ENCODE measurements at regions not wholly inside any gene's neighbourhood (a gene's known extent, or its start where the extent isn't known, plus 50 kb on each side); places are given as distances from the start of the nearest gene placed in this dataset.

DNA sequence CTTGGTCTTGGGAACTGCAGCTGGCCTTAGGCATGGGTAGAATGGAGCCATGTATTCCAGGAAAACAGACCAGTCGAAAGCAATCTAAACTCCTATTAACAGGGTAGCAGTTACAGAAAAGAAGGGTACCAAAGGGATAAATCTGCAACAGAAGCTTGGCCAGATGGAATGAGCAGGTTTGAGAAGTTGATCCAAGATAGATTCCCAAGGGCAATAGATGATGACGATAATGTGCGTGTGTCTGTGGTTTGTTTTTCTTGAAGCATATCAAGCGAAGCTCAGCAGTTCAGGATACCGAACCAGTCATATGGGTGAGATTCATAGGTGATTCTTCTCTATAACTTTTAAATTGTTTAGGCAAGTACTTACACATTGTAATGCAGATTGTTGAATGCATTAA is 203.8 kb upstream of the SEMA6D start:
- Histone ChIP-seq H3K27me3 (ENCODE audit: control insufficient read depth, insufficient read depth, low read length) (no peaks in the 10 kb centered on the region), H3K27ac (ENCODE audit: low read length) (no peak overlapping the region), H3K4me3 (ENCODE audit: low read length) (no peak overlapping the region), H3K36me3 (ENCODE audit: control insufficient read depth, insufficient read depth, low read length) (no peaks in the 10 kb centered on the region), H3K9me3 (replicated peaks; ENCODE audit: control insufficient read depth, low read depth, low read length) (no peaks in the 10 kb centered on the region), H3K4me1 (ENCODE audit: control insufficient read depth, insufficient read depth, low read length) (no peaks in the 10 kb centered on the region)
- peak; percentile 26 for DNase-seq
- no CpG with 5 or more reads among the region's 5 CpGs for WGBS (ENCODE audit: insufficient coverage)

DNA sequence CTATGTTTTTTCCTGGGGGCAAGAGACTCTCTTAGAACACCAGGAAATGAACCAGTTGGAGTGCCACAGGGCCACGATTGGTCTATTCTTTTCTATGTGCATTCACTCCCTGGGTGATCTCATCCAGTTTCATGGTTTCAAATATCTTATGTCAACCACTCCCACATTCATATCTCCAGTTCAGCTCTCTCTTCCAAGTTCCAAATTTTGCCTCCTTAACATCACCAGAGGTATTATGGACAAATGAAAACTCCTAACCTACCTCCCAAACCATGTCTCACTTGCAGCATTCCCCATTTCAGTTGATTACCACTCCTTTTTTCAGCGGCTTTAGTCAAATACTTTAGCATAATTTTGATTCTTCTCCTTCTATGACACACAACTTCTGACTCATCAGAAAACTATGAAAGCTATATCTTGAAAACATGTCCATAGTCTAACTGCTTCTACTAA is 203.1 kb upstream of the SEMA6D start:
- Histone ChIP-seq H3K4me1 (ENCODE audit: control insufficient read depth, insufficient read depth, low read length) (no peaks in the 10 kb centered on the region), H3K36me3 (ENCODE audit: control insufficient read depth, insufficient read depth, low read length) (no peaks in the 10 kb centered on the region), H3K9me3 (replicated peaks; ENCODE audit: control insufficient read depth, low read depth, low read length) (no peaks in the 10 kb centered on the region), H3K27ac (ENCODE audit: low read length) (no peak overlapping the region), H3K27me3 (ENCODE audit: control insufficient read depth, insufficient read depth, low read length) (no peaks in the 10 kb centered on the region), H3K4me3 (ENCODE audit: low read length) (no peak overlapping the region)
- WGBS (ENCODE audit: insufficient coverage) = 85% methylated on average over 2 of the region's 2 CpGs
- DNase-seq = no peak

DNA sequence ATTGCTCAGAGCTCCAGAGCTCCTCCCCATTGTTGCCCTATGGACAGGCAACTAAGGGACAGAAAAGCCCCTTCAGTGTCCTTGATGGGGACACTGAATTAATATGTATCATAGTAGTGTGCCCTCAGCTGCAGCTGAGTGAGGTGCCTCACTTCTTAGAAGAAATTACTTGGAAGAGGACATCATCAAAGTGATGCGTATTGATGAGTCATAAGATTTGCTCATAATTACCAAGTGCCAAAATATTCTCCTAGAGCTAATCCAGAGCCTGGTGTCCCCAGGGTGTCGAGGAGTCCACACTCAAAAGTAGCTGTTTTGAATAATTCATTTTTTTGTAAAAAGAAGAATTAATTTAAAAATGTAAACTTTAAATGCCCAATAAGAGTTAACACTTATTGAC is 200.7 kb upstream of the SEMA6D start:
- H3K27me3 ChIP-seq (ENCODE audit: control insufficient read depth, insufficient read depth, low read length) = no peaks in the 10 kb centered on the region

GRCh38 chr15:47516972-47517371 is 200.3 kb upstream of the SEMA6D start:
- H3K27ac ChIP-seq (ENCODE audit: low read length) = no peak overlapping the region

More for the DNA sequence above, 200.7 kb upstream of the SEMA6D start:
- Histone ChIP-seq H3K36me3 (ENCODE audit: control insufficient read depth, insufficient read depth, low read length) (no peaks in the 10 kb centered on the region), H3K27ac (ENCODE audit: low read length) (no peak overlapping the region), H3K9me3 (replicated peaks; ENCODE audit: control insufficient read depth, low read depth, low read length) (no peaks in the 10 kb centered on the region), H3K4me1 (ENCODE audit: control insufficient read depth, insufficient read depth, low read length) (no peaks in the 10 kb centered on the region), H3K4me3 (ENCODE audit: low read length) (no peak overlapping the region)
- DNase-seq = no peak
- no CpG with 5 or more reads among the region's 2 CpGs for WGBS (ENCODE audit: insufficient coverage)

DNA sequence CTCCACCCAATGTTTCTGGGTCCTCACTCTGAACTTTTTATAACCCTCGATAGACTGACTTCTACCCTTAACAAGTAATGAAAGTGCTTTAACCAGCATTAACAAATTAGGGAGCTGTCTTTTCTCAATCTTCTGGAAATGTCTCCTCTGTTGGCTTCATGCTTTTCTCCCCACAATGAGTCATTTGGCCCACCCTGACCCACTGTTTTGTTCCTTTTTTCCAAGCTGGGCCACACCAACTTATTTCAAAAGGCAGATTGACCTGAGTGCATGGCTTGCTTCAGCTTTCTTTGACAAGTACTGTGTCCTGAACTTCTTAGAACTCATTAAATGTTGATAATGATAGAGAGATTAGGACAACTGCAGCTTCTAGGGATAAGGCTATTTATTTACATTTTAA is 199.6 kb upstream of the SEMA6D start:
- Histone ChIP-seq H3K27me3 (ENCODE audit: control insufficient read depth, insufficient read depth, low read length) (no peaks in the 10 kb centered on the region), H3K9me3 (replicated peaks; ENCODE audit: control insufficient read depth, low read depth, low read length) (no peaks in the 10 kb centered on the region), H3K36me3 (ENCODE audit: control insufficient read depth, insufficient read depth, low read length) (no peaks in the 10 kb centered on the region), H3K27ac (ENCODE audit: low read length) (no peak overlapping the region), H3K4me3 (ENCODE audit: low read length) (no peak overlapping the region), H3K4me1 (ENCODE audit: control insufficient read depth, insufficient read depth, low read length) (no peaks in the 10 kb centered on the region)
- no peak for DNase-seq
- 40% methylated on average over 1 of the region's 1 CpG for WGBS (ENCODE audit: insufficient coverage)

More at GRCh38 chr15:47516972-47517371, 200.3 kb upstream of the SEMA6D start:
- no peaks in the 10 kb centered on the region for H3K36me3 ChIP-seq (ENCODE audit: control insufficient read depth, insufficient read depth, low read length)
- no CpG with 5 or more reads among the region's 1 CpG for WGBS (ENCODE audit: insufficient coverage)
- H3K9me3 ChIP-seq (replicated peaks; ENCODE audit: control insufficient read depth, low read depth, low read length) = no peaks in the 10 kb centered on the region
- no peaks in the 10 kb centered on the region for H3K27me3 ChIP-seq (ENCODE audit: control insufficient read depth, insufficient read depth, low read length)
- H3K4me3 ChIP-seq (ENCODE audit: low read length) = no peak overlapping the region
- no peaks in the 10 kb centered on the region for H3K4me1 ChIP-seq (ENCODE audit: control insufficient read depth, insufficient read depth, low read length)
- no peak for DNase-seq

- DNase-seq = no peak
- Histone ChIP-seq H3K36me3 (ENCODE audit: control insufficient read depth, insufficient read depth, low read length) (no peaks in the 10 kb centered on the region), H3K9me3 (replicated peaks; ENCODE audit: control insufficient read depth, low read depth, low read length) (no peaks in the 10 kb centered on the region), H3K27ac (ENCODE audit: low read length) (no peak overlapping the region), H3K4me1 (ENCODE audit: control insufficient read depth, insufficient read depth, low read length) (no peaks in the 10 kb centered on the region), H3K27me3 (ENCODE audit: control insufficient read depth, insufficient read depth, low read length) (no peaks in the 10 kb centered on the region), H3K4me3 (ENCODE audit: low read length) (no peak overlapping the region)
- 40% methylated on average over 3 of the region's 12 CpGs for WGBS (ENCODE audit: insufficient coverage)
These were observed 193.4 kb upstream of the SEMA6D start for GRCh38 chr15:47523681-47524475.

DNA sequence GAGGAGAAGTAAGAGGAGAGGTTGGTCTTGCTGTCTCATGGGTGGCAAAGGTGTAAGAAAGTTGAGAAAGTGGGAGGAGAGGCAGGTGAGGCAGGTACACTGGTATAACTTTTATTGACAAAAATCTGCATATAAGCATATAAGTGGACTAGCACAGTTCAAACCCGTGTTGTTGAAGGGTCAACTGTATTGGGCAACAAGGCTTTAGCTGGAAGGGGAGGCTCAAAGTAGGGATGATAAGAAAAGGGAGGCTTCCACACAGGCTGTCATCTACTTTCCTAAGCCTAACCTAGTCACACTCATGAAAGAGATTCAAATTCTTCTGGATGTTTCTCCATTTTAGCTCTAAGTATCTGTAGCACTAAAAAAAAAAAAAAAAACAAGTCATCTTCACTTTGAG is 188.1 kb upstream of the SEMA6D start:
- Histone ChIP-seq H3K36me3 (ENCODE audit: control insufficient read depth, insufficient read depth, low read length) (no peaks in the 10 kb centered on the region), H3K27ac (ENCODE audit: low read length) (no peak overlapping the region), H3K4me3 (ENCODE audit: low read length) (no peak overlapping the region), H3K4me1 (ENCODE audit: control insufficient read depth, insufficient read depth, low read length) (no peaks in the 10 kb centered on the region), H3K27me3 (ENCODE audit: control insufficient read depth, insufficient read depth, low read length) (no peaks in the 10 kb centered on the region), H3K9me3 (replicated peaks; ENCODE audit: control insufficient read depth, low read depth, low read length) (no peaks in the 10 kb centered on the region)
- no peak for DNase-seq
- WGBS (ENCODE audit: insufficient coverage) = no CpG with 5 or more reads among the region's 1 CpG

GRCh38 chr15:47534673-47535072 is 182.6 kb upstream of the SEMA6D start:
- no peaks in the 10 kb centered on the region for H3K9me3 ChIP-seq (replicated peaks; ENCODE audit: control insufficient read depth, low read depth, low read length)
- H3K4me1 ChIP-seq (ENCODE audit: control insufficient read depth, insufficient read depth, low read length) = no peaks in the 10 kb centered on the region
- H3K4me3 ChIP-seq (ENCODE audit: low read length) = no peak overlapping the region
- no peaks in the 10 kb centered on the region for H3K36me3 ChIP-seq (ENCODE audit: control insufficient read depth, insufficient read depth, low read length)
- DNase-seq = no peak
- no peaks in the 10 kb centered on the region for H3K27me3 ChIP-seq (ENCODE audit: control insufficient read depth, insufficient read depth, low read length)
- WGBS (ENCODE audit: insufficient coverage) = no CpG with 5 or more reads among the region's 2 CpGs
- no peak overlapping the region for H3K27ac ChIP-seq (ENCODE audit: low read length)

DNA sequence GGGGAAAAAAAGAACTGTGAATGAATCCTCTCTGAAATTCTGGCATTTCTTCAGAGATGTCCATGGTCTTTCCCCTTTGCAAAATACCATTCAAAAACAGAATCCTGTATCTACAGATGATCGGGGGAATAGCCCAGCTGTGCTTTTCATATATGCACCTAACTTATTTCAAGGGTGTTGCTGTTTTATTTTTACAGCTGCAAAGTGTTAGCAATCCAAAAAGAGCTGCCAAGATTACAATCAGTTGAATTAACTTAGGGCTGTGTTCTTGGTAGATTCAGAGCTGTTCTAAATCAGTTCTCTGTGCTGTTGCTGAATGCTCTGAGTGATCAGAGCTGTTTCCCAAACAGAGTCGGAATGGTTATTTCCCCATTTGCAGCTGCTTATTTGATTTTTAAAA is 175.7 kb upstream of the SEMA6D start:
- Histone ChIP-seq H3K4me3 (ENCODE audit: low read length) (no peak overlapping the region), H3K27ac (ENCODE audit: low read length) (no peak overlapping the region), H3K27me3 (ENCODE audit: control insufficient read depth, insufficient read depth, low read length) (no peaks in the 10 kb centered on the region), H3K9me3 (replicated peaks; ENCODE audit: control insufficient read depth, low read depth, low read length) (no peaks in the 10 kb centered on the region), H3K4me1 (ENCODE audit: control insufficient read depth, insufficient read depth, low read length) (no peaks in the 10 kb centered on the region), H3K36me3 (ENCODE audit: control insufficient read depth, insufficient read depth, low read length) (no peaks in the 10 kb centered on the region)
- no CpG with 5 or more reads among the region's 2 CpGs for WGBS (ENCODE audit: insufficient coverage)
- peak; percentile 83 for DNase-seq

DNA sequence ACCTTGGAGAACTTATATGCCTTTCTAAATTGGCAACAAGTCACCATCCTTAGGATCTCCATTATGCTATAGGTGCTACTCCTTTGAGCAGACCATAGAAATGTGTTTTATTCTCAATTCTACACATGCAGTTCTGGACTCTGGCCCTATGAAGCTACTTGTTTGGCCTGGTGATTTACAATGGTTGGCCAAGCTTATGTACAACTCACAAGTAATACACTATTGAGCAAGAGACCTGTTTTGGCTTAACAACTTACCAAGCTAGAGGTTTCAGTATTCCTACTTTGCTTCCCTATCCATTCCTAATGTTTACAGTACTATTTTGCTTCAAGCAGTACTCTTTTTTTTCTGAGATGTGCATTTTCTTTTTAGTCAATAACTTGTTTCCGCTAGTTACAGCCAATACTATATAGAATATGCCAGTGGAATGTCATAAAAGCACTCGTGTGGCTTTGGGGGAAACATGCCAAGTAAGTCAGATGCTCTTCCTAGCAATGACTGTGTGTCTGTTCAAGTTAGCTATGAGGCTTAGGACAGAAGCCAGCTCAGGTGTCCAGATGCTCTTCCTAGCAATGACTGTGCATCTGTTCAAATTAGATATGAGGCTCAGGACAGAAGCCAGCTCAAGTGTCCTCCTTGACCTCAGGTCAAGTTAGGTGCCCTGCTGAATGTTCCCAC is 174.9 kb upstream of the SEMA6D start:
- Histone ChIP-seq H3K9me3 (replicated peaks; ENCODE audit: control insufficient read depth, low read depth, low read length) (no peaks in the 10 kb centered on the region), H3K4me1 (ENCODE audit: control insufficient read depth, insufficient read depth, low read length) (no peaks in the 10 kb centered on the region), H3K27me3 (ENCODE audit: control insufficient read depth, insufficient read depth, low read length) (no peaks in the 10 kb centered on the region), H3K36me3 (ENCODE audit: control insufficient read depth, insufficient read depth, low read length) (no peaks in the 10 kb centered on the region), H3K27ac (ENCODE audit: low read length) (peak overlapping the region; percentile 8), H3K4me3 (ENCODE audit: low read length) (no peak overlapping the region)
- peak; percentile 85 for DNase-seq
- 38% methylated on average over 1 of the region's 2 CpGs for WGBS (ENCODE audit: insufficient coverage)

Measured in muscle of leg (tissue), 3 donors.